ENCODE measurements at regions not wholly inside any gene's neighbourhood (a gene's known extent, or its start where the extent isn't known, plus 50 kb on each side); places are given as distances from the start of the nearest gene placed in this dataset.

GRCh38 chr16:85541619-85541979 is 71.5 kb upstream of the GSE1 start:
- TF ChIP-seq POLR2AphosphoS5 (IDR thresholded peaks at IDR 0.05; ENCODE audit: insufficient read depth in 1 of 2, low read depth in 1 of 2) (no peak), CTCF (IDR thresholded peaks at IDR 0.05) (no peak)

Measured in vagina (tissue), 2 donors.